Cardiac septum (tissue), 1 donor: ENCODE measurements at regions not wholly inside any gene's neighbourhood (a gene's known extent, or its start where the extent isn't known, plus 50 kb on each side); places are given as distances from the start of the nearest gene placed in this dataset.
"Not testable (repeated sequence)": the region's sequence is repeated elsewhere in the genome, so short reads cannot be mapped to it uniquely, and the experiment has no call there.

ENCODE experiments used
- DNase-seq: peaks from one replicate; pipeline ENCODE4 v3.0.0-alpha.2; 2020; ENCODE audit warnings: low spot score
- intact Hi-C: fragments of 100-400 bp; cut with DNase I; formaldehyde crosslinking; loops from one replicate; pipeline ENCODE4 v1.14.0; 2022
- donor health status: DM: no; HTN: no; CAD: no.

- intact Hi-C loops, DNase-seq: not testable (repeated sequence)
Observed at GRCh38 chr15:44817797-44818196, 81.5 kb downstream of the TRIM69 start.

GRCh38 chr15:44819331-44819987, 83.1 kb downstream of the TRIM69 start:
- intact Hi-C loops, result not testable (repeated sequence)
- peak; percentile 75 for DNase-seq

GRCh38 chr15:44820535-44820934, 84.2 kb downstream of the TRIM69 start:
- intact Hi-C loops, DNase-seq: not testable (repeated sequence)

GRCh38 chr15:44820967-44821366, 84.6 kb downstream of the TRIM69 start:
- intact Hi-C loops, DNase-seq: not testable (repeated sequence)

- DNase-seq, intact Hi-C loops: not testable (repeated sequence)
Observed at GRCh38 chr15:44824277-44825145, 88.2 kb downstream of the TRIM69 start.

- DNase-seq, intact Hi-C loops: not testable (repeated sequence)
Observed at GRCh38 chr15:44826583-44826982, 90.3 kb downstream of the TRIM69 start.

- intact Hi-C loops, DNase-seq: not testable (repeated sequence)
Observed at GRCh38 chr15:44828229-44828914, 92.0 kb downstream of the TRIM69 start.

- intact Hi-C loops, DNase-seq: not testable (repeated sequence)
Observed at GRCh38 chr15:44829150-44829549, 92.8 kb downstream of the TRIM69 start.

- DNase-seq, intact Hi-C loops: not testable (repeated sequence)
Observed at GRCh38 chr15:44830692-44831408, 94.5 kb downstream of the TRIM69 start.

- intact Hi-C loops, DNase-seq: not testable (repeated sequence)
Observed at GRCh38 chr15:44831409-44831741, 95.0 kb downstream of the TRIM69 start.

GRCh38 chr15:44832133-44832532, 95.8 kb downstream of the TRIM69 start:
- intact Hi-C loops, DNase-seq: not testable (repeated sequence)

- DNase-seq, intact Hi-C loops: not testable (repeated sequence)
Observed at GRCh38 chr15:44833081-44833480, 96.8 kb downstream of the TRIM69 start.

GRCh38 chr15:44833761-44834160, 97.4 kb downstream of the TRIM69 start:
- intact Hi-C loops, DNase-seq: not testable (repeated sequence)

- intact Hi-C loops, DNase-seq: not testable (repeated sequence)
Observed at GRCh38 chr15:44835082-44835481, 98.8 kb downstream of the TRIM69 start.

GRCh38 chr15:44836094-44836493, 99.8 kb downstream of the TRIM69 start:
- intact Hi-C loops, result no loop called here
- no peak for DNase-seq

GRCh38 chr15:44838929-44839328, 102.6 kb downstream of the TRIM69 start:
- intact Hi-C loops, DNase-seq: not testable (repeated sequence)

GRCh38 chr15:44841762-44842161, 105.4 kb downstream of the TRIM69 start:
- DNase-seq, intact Hi-C loops: not testable (repeated sequence)

GRCh38 chr15:44842883-44843282, 106.6 kb downstream of the TRIM69 start:
- intact Hi-C loops, DNase-seq: not testable (repeated sequence)

- DNase-seq, intact Hi-C loops: not testable (repeated sequence)
Observed at GRCh38 chr15:44844936-44845335, 108.6 kb downstream of the TRIM69 start.
